IMR-90 (cell line): ENCODE measurements at regions not wholly inside any gene's neighbourhood (a gene's known extent, or its start where the extent isn't known, plus 50 kb on each side); places are given as distances from the start of the nearest gene placed in this dataset.

ENCODE experiments used
- CTCF ChIP-seq: conservative IDR thresholded peaks from 2 replicates; pipeline ENCODE4 v1.5.1; 2012; ENCODE audit warnings: mild to moderate bottlenecking, low read depth, low read length, improper control_type of control experiment
- ELK1 ChIP-seq: fragments of 150-350 bp; IDR thresholded peaks from 2 replicates; pipeline ENCODE4 v1.6.1; 2016; ENCODE audit warnings: low read depth, mild to moderate bottlenecking, low read length, moderate library complexity, borderline replicate concordance
- MAFK ChIP-seq: IDR thresholded peaks from 2 replicates; pipeline ENCODE4 v1.6.1; 2012; ENCODE audit warnings: low read depth, low read length, improper control_type of control experiment
- MXI1 ChIP-seq: IDR thresholded peaks from 2 replicates; pipeline ENCODE4 v1.6.1; 2012; ENCODE audit warnings: low read depth, mild to moderate bottlenecking, low read length, moderate library complexity, borderline replicate concordance
- POLR2A ChIP-seq: IDR thresholded peaks from 2 replicates; pipeline ENCODE4 v1.6.1; 2012; ENCODE audit warnings: mild to moderate bottlenecking, low read depth, low read length

GRCh38 chr5:3341446-3342240, 254.0 kb upstream of the IRX1 start:
- TF ChIP-seq CTCF (no peak), POLR2A (no peak), MAFK (no peak), ELK1 (no peak), MXI1 (no peak)
